Vagina (tissue), 2 donors: ENCODE measurements at regions not wholly inside any gene's neighbourhood (a gene's known extent, or its start where the extent isn't known, plus 50 kb on each side); places are given as distances from the start of the nearest gene placed in this dataset.

Source experiments
- DNase-seq, 2 donors: peaks; one replicate each; pipeline ENCODE4 v3.0.0-alpha.2; 2017; ENCODE audit errors: extremely low spot score in 2 of 2
- H3K27ac ChIP-seq: fragments of 200-600 bp; sonication (generic); one replicate; pipeline ENCODE4 v1.5.1; 2019
- H3K27me3 ChIP-seq: fragments of 200-600 bp; sonication (generic); one replicate; pipeline ENCODE4 v1.5.1; 2019
- H3K36me3 ChIP-seq, 2 donors: fragments of 200-600 bp; sonication (generic); one replicate each; pipeline ENCODE4 v1.5.1; 2017 to 2019
- H3K4me1 ChIP-seq: fragments of 200-600 bp; sonication (generic); one replicate; pipeline ENCODE4 v1.5.1; 2019
- H3K4me3 ChIP-seq, 2 donors: fragments of 200-600 bp; sonication (generic); 1 replicate in 1 of 2; 2 replicates in 1 of 2; pipeline ENCODE4 v1.5.1; 2016 to 2019
- H3K9me3 ChIP-seq: fragments of 200-600 bp; sonication (generic); one replicate; pipeline ENCODE4 v1.5.1; 2019
- POLR2A ChIP-seq, 2 donors: fragments of 450-650 bp; IDR thresholded peaks; one replicate each; pipeline ENCODE4 v1.6.1; 2017; ENCODE audit warnings: antibody characterized with exemption in 2 of 2, mild to moderate bottlenecking in 2 of 2, moderate library complexity in 2 of 2
- POLR2AphosphoS5 ChIP-seq, 2 donors: sonication (generic); formaldehyde crosslinking; IDR thresholded peaks; one replicate each; pipeline ENCODE4 v1.9.0; 2017; ENCODE audit warnings: antibody characterized with exemption in 2 of 2, mild to moderate bottlenecking in 2 of 2, low read depth in 1 of 2; ENCODE audit not compliant: insufficient read depth in 1 of 2
- intact Hi-C: fragments of 100-400 bp; cut with DNase I; formaldehyde crosslinking; loops from one replicate; pipeline ENCODE4 v1.15.1; 2023
- TF ChIP-seq, protein P1 (sequence below), 3 experiments: fragments of 450-650 bp in 2 of 3; fragments of 200-600 bp in 1 of 3; sonication (generic) in 1 of 3; IDR thresholded peaks; one replicate each; pipeline ENCODE4 v1.5.1; 2017 to 2019; ENCODE audit warnings: antibody characterized with exemption in 3 of 3, mild to moderate bottlenecking in 2 of 3, moderate library complexity in 2 of 3

DNA sequence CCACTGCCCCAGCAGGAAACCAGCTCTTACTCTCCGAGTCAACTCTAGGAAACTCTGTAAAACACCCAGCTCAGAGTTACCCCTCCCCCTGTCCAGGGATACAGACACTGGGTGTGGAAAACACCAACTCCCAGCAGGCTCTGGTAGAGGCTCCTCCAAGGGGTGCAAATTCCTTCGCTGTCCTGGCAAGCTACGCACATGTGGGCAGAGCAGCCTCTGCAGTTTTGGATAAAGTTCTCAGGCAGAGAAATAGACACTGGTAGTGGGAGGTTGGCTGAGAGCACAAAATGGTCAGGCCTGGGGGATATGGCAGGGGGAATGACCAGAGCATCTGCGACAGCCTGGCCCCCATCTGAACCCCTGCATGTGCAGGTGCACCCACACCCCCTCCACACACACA is 146.9 kb upstream of the SDK2 start:
- Histone ChIP-seq H3K27me3 (no peaks in the 10 kb centered on the region), H3K27ac (no peak overlapping the region), H3K4me1 (peaks cover under 1% of the 10 kb centered on the region), H3K36me3 (no peaks in the 10 kb centered on the region), H3K9me3 (no peaks in the 10 kb centered on the region), H3K4me3 (no peak overlapping the region)
- DNase-seq: no peak
- TF ChIP-seq, protein P1, sequence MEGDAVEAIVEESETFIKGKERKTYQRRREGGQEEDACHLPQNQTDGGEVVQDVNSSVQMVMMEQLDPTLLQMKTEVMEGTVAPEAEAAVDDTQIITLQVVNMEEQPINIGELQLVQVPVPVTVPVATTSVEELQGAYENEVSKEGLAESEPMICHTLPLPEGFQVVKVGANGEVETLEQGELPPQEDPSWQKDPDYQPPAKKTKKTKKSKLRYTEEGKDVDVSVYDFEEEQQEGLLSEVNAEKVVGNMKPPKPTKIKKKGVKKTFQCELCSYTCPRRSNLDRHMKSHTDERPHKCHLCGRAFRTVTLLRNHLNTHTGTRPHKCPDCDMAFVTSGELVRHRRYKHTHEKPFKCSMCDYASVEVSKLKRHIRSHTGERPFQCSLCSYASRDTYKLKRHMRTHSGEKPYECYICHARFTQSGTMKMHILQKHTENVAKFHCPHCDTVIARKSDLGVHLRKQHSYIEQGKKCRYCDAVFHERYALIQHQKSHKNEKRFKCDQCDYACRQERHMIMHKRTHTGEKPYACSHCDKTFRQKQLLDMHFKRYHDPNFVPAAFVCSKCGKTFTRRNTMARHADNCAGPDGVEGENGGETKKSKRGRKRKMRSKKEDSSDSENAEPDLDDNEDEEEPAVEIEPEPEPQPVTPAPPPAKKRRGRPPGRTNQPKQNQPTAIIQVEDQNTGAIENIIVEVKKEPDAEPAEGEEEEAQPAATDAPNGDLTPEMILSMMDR (IDR thresholded peaks at IDR 0.05): no peak
- no peak for TF ChIP-seq POLR2A (IDR thresholded peaks at IDR 0.05)
- no peak for TF ChIP-seq POLR2AphosphoS5 (IDR thresholded peaks at IDR 0.05; ENCODE audit: insufficient read depth in 1 of 2, low read depth in 1 of 2)
- intact Hi-C loops: no loop called here

GRCh38 chr17:73791631-73792030 is 147.4 kb upstream of the SDK2 start:
- intact Hi-C loops: no loop called here
- Histone ChIP-seq H3K27me3 (no peaks in the 10 kb centered on the region), H3K9me3 (no peaks in the 10 kb centered on the region), H3K4me3 (no peak overlapping the region), H3K4me1 (no peaks in the 10 kb centered on the region), H3K27ac (no peak overlapping the region), H3K36me3 (no peaks in the 10 kb centered on the region)
- no peak for DNase-seq
- TF ChIP-seq POLR2A (IDR thresholded peaks at IDR 0.05) (no peak), POLR2AphosphoS5 (IDR thresholded peaks at IDR 0.05; ENCODE audit: insufficient read depth in 1 of 2, low read depth in 1 of 2) (no peak)
- TF ChIP-seq, protein P1 (IDR thresholded peaks at IDR 0.05): no peak

- H3K27ac ChIP-seq: no peak overlapping the region
- intact Hi-C loops: no loop called here
- TF ChIP-seq POLR2AphosphoS5 (IDR thresholded peaks at IDR 0.05; ENCODE audit: insufficient read depth in 1 of 2, low read depth in 1 of 2) (no peak), POLR2A (IDR thresholded peaks at IDR 0.05) (no peak)
- TF ChIP-seq, protein P1 (IDR thresholded peaks at IDR 0.05): no peak
- H3K9me3 ChIP-seq: no peaks in the 10 kb centered on the region
- H3K4me3 ChIP-seq: no peak overlapping the region
- H3K36me3 ChIP-seq: no peaks in the 10 kb centered on the region
- DNase-seq: no peak
- no peaks in the 10 kb centered on the region for H3K4me1 ChIP-seq
- H3K27me3 ChIP-seq: no peaks in the 10 kb centered on the region
Measured at GRCh38 chr17:73792994-73793393, 148.7 kb upstream of the SDK2 start.

- intact Hi-C loops: no loop called here
- no peaks in the 10 kb centered on the region for H3K4me1 ChIP-seq
- TF ChIP-seq, protein P1 (IDR thresholded peaks at IDR 0.05): no peak
- TF ChIP-seq POLR2A (IDR thresholded peaks at IDR 0.05): no peak
- no peak for TF ChIP-seq POLR2AphosphoS5 (IDR thresholded peaks at IDR 0.05; ENCODE audit: insufficient read depth in 1 of 2, low read depth in 1 of 2)
- H3K27me3 ChIP-seq: no peaks in the 10 kb centered on the region
- H3K36me3 ChIP-seq: no peaks in the 10 kb centered on the region
- DNase-seq: no peak
- H3K27ac ChIP-seq: no peak overlapping the region
- H3K4me3 ChIP-seq: no peak overlapping the region
- H3K9me3 ChIP-seq: no peaks in the 10 kb centered on the region
Measured at GRCh38 chr17:73794336-73794735, 150.1 kb upstream of the SDK2 start.

DNA sequence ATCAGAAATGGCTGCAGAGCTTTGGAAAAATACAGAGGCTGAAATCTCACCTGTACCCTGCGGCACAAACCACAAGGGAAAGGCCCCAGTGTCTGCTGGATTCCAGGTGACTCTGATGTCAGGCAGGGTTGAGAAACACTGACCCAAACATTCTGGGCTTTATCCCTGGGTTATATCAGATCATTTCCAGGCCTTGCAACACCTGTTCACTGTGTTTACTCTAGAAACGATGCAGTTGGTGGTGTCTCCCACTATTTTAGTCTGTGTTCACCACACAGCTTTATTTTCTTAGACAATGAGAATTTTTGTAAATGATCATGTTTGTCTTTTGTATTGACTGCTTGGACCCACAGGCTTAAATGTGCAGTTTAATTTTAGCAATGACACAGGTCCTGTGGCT is 151.5 kb upstream of the SDK2 start:
- Histone ChIP-seq H3K27me3 (no peaks in the 10 kb centered on the region), H3K9me3 (no peaks in the 10 kb centered on the region), H3K4me3 (no peak overlapping the region), H3K27ac (no peak overlapping the region), H3K36me3 (no peaks in the 10 kb centered on the region), H3K4me1 (no peaks in the 10 kb centered on the region)
- DNase-seq: no peak
- TF ChIP-seq POLR2A (IDR thresholded peaks at IDR 0.05) (no peak), POLR2AphosphoS5 (IDR thresholded peaks at IDR 0.05; ENCODE audit: insufficient read depth in 1 of 2, low read depth in 1 of 2) (no peak)
- TF ChIP-seq, protein P1 (IDR thresholded peaks at IDR 0.05): no peak
- intact Hi-C loops: no loop called here
